Heart left ventricle (tissue), 13 donors: ENCODE measurements at regions not wholly inside any gene's neighbourhood (a gene's known extent, or its start where the extent isn't known, plus 50 kb on each side); places are given as distances from the start of the nearest gene placed in this dataset.

Experiments used
- CTCF ChIP-seq, 12 donors: fragments of 200-600 bp; sonication (generic) in 4 of 12; IDR thresholded peaks; one replicate each; pipeline versions ENCODE4 v1.5.0 to v1.8.0; 2018 to 2022; ENCODE audit warnings: antibody characterized with exemption in 12 of 12, mild to moderate bottlenecking in 5 of 12
- POLR2A ChIP-seq, 2 donors: fragments of 450-650 bp; IDR thresholded peaks; one replicate each; pipeline ENCODE4 v1.6.1; 2017; ENCODE audit warnings: antibody characterized with exemption in 2 of 2, mild to moderate bottlenecking in 2 of 2, moderate library complexity in 2 of 2
- donor health status: ischemic (EF 13 %, LVEDD 7.1; RV severe dilation, severe dysfunction).
- donor health status: DM: no; HTN: yes; CAD: no.
- donor health status: DM: no; HTN: no; CAD: no.
- donor health status: ischemic (EF 25% LVEDD 6.9; RV normal size, moderate dysfunction).
- donor health status: ischemic (EF 25% LVEDD 5.7; RV mildly dilated, moderate dysfunction).
- donor health status: ischemic (EF 35%, LVEDD 5.7; RV mildly dilated, moderate dysfunction).
- donor health status: nonischemic (EF 11% LVEDD 7.7; RV severe dilation, severe dysfunction).
- donor health status: DM: yes; HTN: yes; CAD: no.
- donor health status: PGD.
- donor health status: ischemic (EF 29% LVEDD 5.4; RV normal size, mild dysfunction).
- donor health status: nonischemic (EF 23%, LVEDD 6.1; RV moderate dilation, normal function).

GRCh38 chr4:15151033-15151432 is 148.8 kb downstream of the CPEB2 start:
- TF ChIP-seq CTCF (IDR thresholded peaks at IDR 0.05) (no peak), POLR2A (IDR thresholded peaks at IDR 0.05) (no peak)
